Hepatocyte (in vitro differentiated cells): ENCODE measurements at regions not wholly inside any gene's neighbourhood (a gene's known extent, or its start where the extent isn't known, plus 50 kb on each side); places are given as distances from the start of the nearest gene placed in this dataset.

Experiments
- DNase-seq: peaks from one replicate; pipeline ENCODE4 v3.0.0-alpha.2; 2016; ENCODE audit warnings: low spot score
- H2AFZ ChIP-seq: fragments of 200-600 bp; sonication (generic); 2 replicates; pipeline ENCODE4 v1.6.0; 2016; ENCODE audit warnings: antibody characterized with exemption, mild to moderate bottlenecking
- H3K27ac ChIP-seq: fragments of 200-600 bp; sonication (generic); 2 replicates; pipeline ENCODE4 v1.5.1; 2016; ENCODE audit warnings: mild to moderate bottlenecking
- H3K27me3 ChIP-seq: fragments of 200-600 bp; sonication (generic); 2 replicates; pipeline ENCODE4 v1.6.1; 2016
- H3K36me3 ChIP-seq: fragments of 200-600 bp; sonication (generic); replicated peaks from 2 replicates; pipeline ENCODE4 v1.5.1; 2016; ENCODE audit warnings: low read depth; ENCODE audit not compliant: insufficient read depth
- H3K4me1 ChIP-seq: fragments of 200-600 bp; sonication (generic); 2 replicates; pipeline ENCODE4 v1.5.1; 2016; ENCODE audit warnings: mild to moderate bottlenecking, moderate library complexity; ENCODE audit not compliant: insufficient read depth
- H3K4me2 ChIP-seq: fragments of 200-600 bp; sonication (generic); 2 replicates; pipeline ENCODE4 v1.6.0; 2016
- H3K4me3 ChIP-seq: fragments of 200-600 bp; sonication (generic); 2 replicates; pipeline ENCODE4 v1.5.1; 2016; ENCODE audit warnings: mild to moderate bottlenecking
- H3K79me2 ChIP-seq: fragments of 200-600 bp; sonication (generic); 2 replicates; pipeline ENCODE4 v1.6.0; 2017; ENCODE audit warnings: mild to moderate bottlenecking
- H3K9me2 ChIP-seq: fragments of 200-600 bp; sonication (generic); replicated peaks from 2 replicates; pipeline ENCODE4 v1.6.0; 2017; ENCODE audit warnings: mild to moderate bottlenecking; ENCODE audit not compliant: insufficient read depth
- H3K9me3 ChIP-seq: fragments of 200-600 bp; sonication (generic); 2 replicates; pipeline ENCODE4 v1.5.1; 2016; ENCODE audit warnings: low read depth, mild to moderate bottlenecking
- H4K20me1 ChIP-seq: fragments of 200-600 bp; sonication (generic); 2 replicates; pipeline ENCODE4 v1.6.0; 2016; ENCODE audit warnings: mild to moderate bottlenecking; ENCODE audit not compliant: insufficient read depth, poor library complexity, severe bottlenecking
- CTCF ChIP-seq: fragments of 200-600 bp; sonication (generic); IDR thresholded peaks from 2 replicates; pipeline ENCODE4 v1.5.1; 2016; ENCODE audit warnings: antibody characterized with exemption, mild to moderate bottlenecking; ENCODE audit not compliant: poor library complexity
- EZH2 ChIP-seq: fragments of 200-600 bp; sonication (generic); IDR thresholded peaks from 2 replicates; pipeline ENCODE4 v1.6.1; 2016; ENCODE audit warnings: antibody characterized with exemption, mild to moderate bottlenecking, borderline replicate concordance
- EZH2phosphoT487 ChIP-seq: fragments of 200-600 bp; sonication (generic); IDR thresholded peaks from one replicate; pipeline ENCODE4 v1.6.1; 2018; ENCODE audit warnings: antibody characterized with exemption, mild to moderate bottlenecking, low read depth, moderate library complexity; ENCODE audit not compliant: unreplicated experiment, severe bottlenecking
- WGBS: methylation state at CpG from one replicate; pipeline ENCODE4 v1.1.6; 2016; ENCODE audit warnings: low lambda C conversion rate; ENCODE audit errors: missing lambda C conversion rate; 5-methylcytosine and 5-hydroxymethylcytosine counted together

GRCh38 chr3:18667552-18667951 lies 242.4 kb upstream of the SATB1 start:
- no peaks in the 10 kb centered on the region for H3K4me1 ChIP-seq
- H4K20me1 ChIP-seq, result no peaks in the 10 kb centered on the region
- H3K27ac ChIP-seq, result no peak overlapping the region
- H3K79me2 ChIP-seq, result no peaks in the 10 kb centered on the region
- no peaks in the 10 kb centered on the region for H3K36me3 ChIP-seq
- no peak overlapping the region for H3K4me3 ChIP-seq
- WGBS, result 60% methylated on average over 4 of the region's 4 CpGs
- no peaks in the 10 kb centered on the region for H3K9me2 ChIP-seq
- DNase-seq, result no peak
- TF ChIP-seq CTCF (no peak), EZH2 (no peak), EZH2phosphoT487 (no peak)
- H3K4me2 ChIP-seq, result no peak overlapping the region
- H3K9me3 ChIP-seq, result no peaks in the 10 kb centered on the region
- no peaks in the 10 kb centered on the region for H3K27me3 ChIP-seq
- no peak overlapping the region for H2AFZ ChIP-seq

- H2AFZ ChIP-seq, result no peak overlapping the region
- no peaks in the 10 kb centered on the region for H3K36me3 ChIP-seq
- no peak for DNase-seq
- no peaks in the 10 kb centered on the region for H3K79me2 ChIP-seq
- 69% methylated on average over 2 of the region's 2 CpGs for WGBS
- H3K4me2 ChIP-seq, result no peak overlapping the region
- no peak overlapping the region for H3K4me3 ChIP-seq
- H3K4me1 ChIP-seq, result no peaks in the 10 kb centered on the region
- H3K27ac ChIP-seq, result no peak overlapping the region
- H4K20me1 ChIP-seq, result no peaks in the 10 kb centered on the region
- H3K9me2 ChIP-seq, result no peaks in the 10 kb centered on the region
- no peaks in the 10 kb centered on the region for H3K27me3 ChIP-seq
- no peaks in the 10 kb centered on the region for H3K9me3 ChIP-seq
- TF ChIP-seq EZH2 (no peak), EZH2phosphoT487 (no peak), CTCF (no peak)
These were observed 241.5 kb upstream of the SATB1 start for GRCh38 chr3:18666655-18667054.

- Histone ChIP-seq H3K9me2 (no peaks in the 10 kb centered on the region), H3K27me3 (no peaks in the 10 kb centered on the region), H2AFZ (no peak overlapping the region), H3K4me3 (no peak overlapping the region), H3K4me1 (no peaks in the 10 kb centered on the region), H3K4me2 (no peak overlapping the region), H3K36me3 (no peaks in the 10 kb centered on the region), H3K27ac (no peak overlapping the region), H3K9me3 (no peaks in the 10 kb centered on the region), H4K20me1 (no peaks in the 10 kb centered on the region), H3K79me2 (no peaks in the 10 kb centered on the region)
- TF ChIP-seq EZH2, result no peak
- TF ChIP-seq CTCF, result no peak
- no peak for TF ChIP-seq EZH2phosphoT487
- DNase-seq, result no peak
These were observed 234.9 kb upstream of the SATB1 start for GRCh38 chr3:18660059-18660458.
